A549 (cell line): ENCODE measurements at regions not wholly inside any gene's neighbourhood (a gene's known extent, or its start where the extent isn't known, plus 50 kb on each side); places are given as distances from the start of the nearest gene placed in this dataset.

Experiments
- ATAC-seq, 2 experiments: fragments of 200-7000 bp in 1 of 2; fragments of >200 bp in 1 of 2; cut with Nextera tagmentation in 1 of 2; cut with Tn5 transposase in 1 of 2; 3 replicates each; pipeline versions ENCODE4 v1.8.0 to v1.9.1; 2018 to 2020; ENCODE audit warnings: mild to moderate bottlenecking in 1 of 2, moderate library complexity in 1 of 2
- CTCF ChIA-PET: fragments of 300-600 bp; sonication (Branson Sonifier 250); formaldehyde crosslinking; extraction: SDS; loops from one replicate; lab custom pipeline; 2021; ENCODE audit warnings: antibody characterized with exemption, inconsistent platforms; lab: Yijun Ruan, JAX
- POLR2A ChIA-PET: fragments of 350-600 bp; formaldehyde crosslinking; extraction: SDS; loops from one replicate; lab custom pipeline; 2021; ENCODE audit warnings: antibody characterized with exemption, inconsistent platforms; lab: Yijun Ruan, JAX
- DNase-seq, 2 experiments: peaks; one replicate each; pipeline versions ENCODE4 v3.0.0 to v3.0.0-alpha.2; 2011 to 2016; ENCODE audit warnings: low read depth in 1 of 2, low spot score in 1 of 2
- FAIRE-seq: peaks from 2 replicates; lab custom pipeline; 2011; peaks lifted over from hg19 to GRCh38; lab: Jason Lieb, UNC
- H3K27ac ChIP-seq, 2 experiments: fragments of >200 bp; sonication (Bioruptor Twin); formaldehyde crosslinking; 3 replicates each; pipeline ENCODE4 v1.5.1; 2016 to 2017
- H3K4me1 ChIP-seq: fragments of >200 bp; sonication (Bioruptor Twin); formaldehyde crosslinking; 3 replicates; pipeline ENCODE4 v1.6.1; 2016
- H3K4me2 ChIP-seq: fragments of >200 bp; sonication (Bioruptor Twin); formaldehyde crosslinking; 3 replicates; pipeline ENCODE4 v1.6.1; 2016
- H3K4me3 ChIP-seq: fragments of >200 bp; sonication (Bioruptor Twin); formaldehyde crosslinking; 3 replicates; pipeline ENCODE4 v1.5.1; 2016
- H3K9me3 ChIP-seq: fragments of >200 bp; sonication (Bioruptor Twin); formaldehyde crosslinking; 3 replicates; pipeline ENCODE4 v1.6.1; 2016
- ATOH8 ChIP-seq: fragments of 250-450 bp; sonication (Bioruptor Pico); IDR thresholded peaks from 2 replicates; pipeline ENCODE4 v1.5.0; 2020; ENCODE audit warnings: low read depth, mild to moderate bottlenecking, moderate library complexity
- BCL3 ChIP-seq: fragments of >200 bp; sonication (Bioruptor Twin); formaldehyde crosslinking; IDR thresholded peaks from 3 replicates; pipeline ENCODE4 v1.6.1; 2016
- BHLHE40 ChIP-seq: IDR thresholded peaks from 2 replicates; pipeline ENCODE4 v1.6.1; 2012; ENCODE audit warnings: low read depth, low read length, inconsistent platforms
- CHD2 ChIP-seq: fragments of 150-350 bp; IDR thresholded peaks from 2 replicates; pipeline ENCODE4 v1.6.1; 2014; ENCODE audit warnings: low read length; ENCODE audit not compliant: partially characterized antibody
- ESRRA ChIP-seq: fragments of 150-350 bp; IDR thresholded peaks from 2 replicates; pipeline ENCODE4 v1.6.1; 2014; ENCODE audit warnings: mild to moderate bottlenecking, low read length, borderline replicate concordance
- HDAC2 ChIP-seq: fragments of 200-600 bp; sonication (generic); IDR thresholded peaks from 2 replicates; pipeline ENCODE4 v1.6.1; 2016
- HOXB5 ChIP-seq: fragments of 250-450 bp; sonication (Bioruptor Pico); IDR thresholded peaks from 2 replicates; pipeline ENCODE4 v1.5.0; 2020; ENCODE audit warnings: mild to moderate bottlenecking, moderate library complexity
- JUN ChIP-seq, 2 experiments: fragments of >200 bp; sonication (Bioruptor Twin); formaldehyde crosslinking; IDR thresholded peaks; 2 replicates in 1 of 2; 3 replicates in 1 of 2; pipeline ENCODE4 v1.6.1; 2016 to 2017
- MAZ ChIP-seq: fragments of 150-350 bp; IDR thresholded peaks from 2 replicates; pipeline ENCODE4 v1.6.1; 2014; ENCODE audit warnings: antibody characterized with exemption, low read depth, low read length, borderline replicate concordance
- NFE2L2 ChIP-seq: fragments of 150-350 bp; conservative IDR thresholded peaks from 2 replicates; pipeline ENCODE4 v1.6.1; 2014; ENCODE audit warnings: low read length
- NR3C1 ChIP-seq: fragments of >200 bp; sonication (Bioruptor Twin); formaldehyde crosslinking; IDR thresholded peaks from 3 replicates; pipeline ENCODE4 v1.6.1; 2017
- PHF8 ChIP-seq: fragments of 200-600 bp; sonication (generic); IDR thresholded peaks from 2 replicates; pipeline ENCODE4 v1.6.1; 2016; ENCODE audit warnings: low read depth, mild to moderate bottlenecking, antibody characterized with exemption, moderate library complexity, borderline replicate concordance
- RAD21 ChIP-seq, 2 experiments: fragments of >200 bp in 1 of 2; sonication (Bioruptor Twin) in 1 of 2; formaldehyde crosslinking in 1 of 2; IDR thresholded peaks in 1 of 2; conservative IDR thresholded peaks in 1 of 2; 2 replicates in 1 of 2; 3 replicates in 1 of 2; pipeline ENCODE4 v1.6.1; 2012 to 2018; ENCODE audit warnings: inconsistent platforms in 1 of 2
- RARB ChIP-seq: fragments of 250-450 bp; sonication (Bioruptor Pico); IDR thresholded peaks from 2 replicates; pipeline ENCODE4 v1.8.0; 2021; ENCODE audit warnings: mild to moderate bottlenecking, moderate library complexity
- RFX5 ChIP-seq: fragments of 450-650 bp; IDR thresholded peaks from 2 replicates; pipeline ENCODE4 v1.7.1; 2014; ENCODE audit warnings: antibody characterized with exemption, mild to moderate bottlenecking, moderate library complexity
- RNF2 ChIP-seq: fragments of 200-600 bp; sonication (generic); IDR thresholded peaks from 2 replicates; pipeline ENCODE4 v1.6.1; 2016; ENCODE audit warnings: low read depth, mild to moderate bottlenecking, antibody characterized with exemption, moderate library complexity, borderline replicate concordance
- SMC3 ChIP-seq: fragments of >200 bp; sonication (Bioruptor Twin); formaldehyde crosslinking; IDR thresholded peaks from 3 replicates; pipeline ENCODE4 v1.6.1; 2018; ENCODE audit warnings: inconsistent platforms
- TFCP2L1 ChIP-seq: fragments of 250-450 bp; sonication (Bioruptor Pico); IDR thresholded peaks from 2 replicates; pipeline ENCODE4 v1.5.0; 2021; ENCODE audit warnings: mild to moderate bottlenecking
- ZSCAN20 ChIP-seq: fragments of 250-450 bp; sonication (Bioruptor Pico); IDR thresholded peaks from 2 replicates; pipeline ENCODE4 v1.8.0; 2022; ENCODE audit warnings: mild to moderate bottlenecking, moderate library complexity
- WGBS: methylation state at CpG from one replicate; pipeline ENCODE4 v1.1.6; 2017; ENCODE audit errors: missing lambda C conversion rate; 5-methylcytosine and 5-hydroxymethylcytosine counted together
- TF ChIP-seq, protein P1 (sequence below): fragments of 150-350 bp; IDR thresholded peaks from 2 replicates; pipeline ENCODE4 v1.6.1; 2014; ENCODE audit warnings: low read depth, mild to moderate bottlenecking, low read length

- Histone ChIP-seq H3K4me2 (peak overlapping the region; percentile 54), H3K4me1 (no peaks in the 10 kb centered on the region), H3K4me3 (peak overlapping the region; percentile 16; the same call in 1 of the 3 replicates), H3K27ac (no peak overlapping the region)
- no peak for FAIRE-seq
- DNase-seq, result no peak
- TF ChIP-seq ESRRA (no peak), HOXB5 (CRISPR knock-in tag) (no peak), NFE2L2 (no peak), RARB (CRISPR knock-in tag) (no peak), MAZ (no peak), RNF2 (no peak), SMC3 (no peak), JUN (IDR thresholded peaks at IDR 0.05) (no peak), HDAC2 (no peak), RAD21 (conservative IDR thresholded peaks at IDR 0.05 in 1 of 2, IDR thresholded peaks at IDR 0.05 in 1 of 2) (no peak), RFX5 (no peak), TFCP2L1 (CRISPR knock-in tag) (no peak), PHF8 (no peak), CHD2 (no peak), ATOH8 (CRISPR knock-in tag) (no peak), ZSCAN20 (CRISPR knock-in tag) (no peak), BHLHE40 (no peak), BCL3 (no peak), NR3C1 (no peak)
- TF ChIP-seq, protein P1, sequence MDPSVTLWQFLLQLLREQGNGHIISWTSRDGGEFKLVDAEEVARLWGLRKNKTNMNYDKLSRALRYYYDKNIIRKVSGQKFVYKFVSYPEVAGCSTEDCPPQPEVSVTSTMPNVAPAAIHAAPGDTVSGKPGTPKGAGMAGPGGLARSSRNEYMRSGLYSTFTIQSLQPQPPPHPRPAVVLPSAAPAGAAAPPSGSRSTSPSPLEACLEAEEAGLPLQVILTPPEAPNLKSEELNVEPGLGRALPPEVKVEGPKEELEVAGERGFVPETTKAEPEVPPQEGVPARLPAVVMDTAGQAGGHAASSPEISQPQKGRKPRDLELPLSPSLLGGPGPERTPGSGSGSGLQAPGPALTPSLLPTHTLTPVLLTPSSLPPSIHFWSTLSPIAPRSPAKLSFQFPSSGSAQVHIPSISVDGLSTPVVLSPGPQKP, result no peak
- TF ChIP-seq, all 56 proteins: peak for 0
- ChIA-PET CTCF (interaction anchor here (1.2 to 4.8 kb wide), 2 partner anchors 8 to 12 kb away, joined by 4 to 39 read pairs; no protein-coding TSS in a partner anchor), POLR2A (no interaction called here)
- H3K9me3 ChIP-seq, result peaks cover 3% of the 10 kb centered on the region; the same call in 1 of the 3 replicates
- 16% methylated on average over 15 of the region's 15 CpGs for WGBS
- ATAC-seq, result peak; percentile 74 to 79
These were observed 50.4 kb upstream of the NKX2-2 start for GRCh38 chr20:21564127-21564773.
